ENCODE measurements at regions not wholly inside any gene's neighbourhood (a gene's known extent, or its start where the extent isn't known, plus 50 kb on each side); places are given as distances from the start of the nearest gene placed in this dataset.

DNA sequence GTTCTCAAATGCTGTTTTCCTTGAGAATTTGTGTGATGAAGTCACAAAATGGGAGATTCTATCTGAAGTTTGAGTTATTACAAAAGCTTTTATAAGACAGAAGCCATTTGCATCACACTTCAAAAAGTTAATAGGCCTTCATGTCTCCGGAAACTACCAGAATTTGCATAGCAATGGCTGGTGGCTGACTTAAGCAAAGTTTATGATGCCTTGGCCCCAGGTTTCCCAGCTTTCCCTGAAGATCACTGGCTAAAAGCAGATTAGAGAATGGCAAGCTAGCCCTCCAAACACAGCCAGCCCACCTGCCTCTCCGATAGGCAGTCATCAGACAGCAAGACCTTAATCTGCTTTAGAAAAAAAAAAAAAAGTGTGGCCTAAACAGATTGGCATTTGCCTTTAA lies 197.8 kb downstream of the HS3ST1 start:
- no peak overlapping the region for H3K4me3 ChIP-seq (ENCODE audit: low read depth, low read length)
- H3K4me1 ChIP-seq (ENCODE audit: control insufficient read depth, insufficient read depth, low read length, poor library complexity, severe bottlenecking) = no peaks in the 10 kb centered on the region
- Mint-ChIP-seq H3K27me3 (no peaks in the 10 kb centered on the region), H3K36me3 (no peaks in the 10 kb centered on the region), H3K4me1 (no peaks in the 10 kb centered on the region), H3K27ac (no peak overlapping the region), H3K4me3 (no peak overlapping the region), H3K9me3 (peaks cover 0 to 3% (median 2%) of the 10 kb centered on the region in 7 donors)
- H3K9me3 ChIP-seq (ENCODE audit: control insufficient read depth in 2 of 2, low read length in 2 of 2) = no peaks in the 10 kb centered on the region
- no peak for DNase-seq
- no peak for ATAC-seq (ENCODE audit: low read depth in 2 of 2)
- H3K36me3 ChIP-seq (ENCODE audit: control insufficient read depth, insufficient read depth, low read length) = no peaks in the 10 kb centered on the region
- no peaks in the 10 kb centered on the region for H3K27me3 ChIP-seq (ENCODE audit: control insufficient read depth, insufficient read depth, low read length)
- H3K27ac ChIP-seq (ENCODE audit: insufficient read depth, low read length, poor library complexity, severe bottlenecking) = no peak overlapping the region

GRCh38 chr4:11228530-11228929 lies 200.2 kb downstream of the HS3ST1 start:
- Mint-ChIP-seq H3K27ac (no peak overlapping the region), H3K4me1 (no peaks in the 10 kb centered on the region), H3K4me3 (no peak overlapping the region), H3K9me3 (peaks cover 0 to 2% (median 0%) of the 10 kb centered on the region in 7 donors), H3K36me3 (no peaks in the 10 kb centered on the region), H3K27me3 (no peaks in the 10 kb centered on the region)
- ATAC-seq (ENCODE audit: low read depth in 2 of 2) = no peak
- H3K27me3 ChIP-seq (ENCODE audit: control insufficient read depth, insufficient read depth, low read length) = no peaks in the 10 kb centered on the region
- H3K36me3 ChIP-seq (ENCODE audit: control insufficient read depth, insufficient read depth, low read length) = no peaks in the 10 kb centered on the region
- no peaks in the 10 kb centered on the region for H3K9me3 ChIP-seq (ENCODE audit: control insufficient read depth in 2 of 2, low read length in 2 of 2)
- H3K4me3 ChIP-seq (ENCODE audit: low read depth, low read length) = no peak overlapping the region
- H3K27ac ChIP-seq (ENCODE audit: insufficient read depth, low read length, poor library complexity, severe bottlenecking) = no peak overlapping the region
- H3K4me1 ChIP-seq (ENCODE audit: control insufficient read depth, insufficient read depth, low read length, poor library complexity, severe bottlenecking) = no peaks in the 10 kb centered on the region
- DNase-seq = no peak

DNA sequence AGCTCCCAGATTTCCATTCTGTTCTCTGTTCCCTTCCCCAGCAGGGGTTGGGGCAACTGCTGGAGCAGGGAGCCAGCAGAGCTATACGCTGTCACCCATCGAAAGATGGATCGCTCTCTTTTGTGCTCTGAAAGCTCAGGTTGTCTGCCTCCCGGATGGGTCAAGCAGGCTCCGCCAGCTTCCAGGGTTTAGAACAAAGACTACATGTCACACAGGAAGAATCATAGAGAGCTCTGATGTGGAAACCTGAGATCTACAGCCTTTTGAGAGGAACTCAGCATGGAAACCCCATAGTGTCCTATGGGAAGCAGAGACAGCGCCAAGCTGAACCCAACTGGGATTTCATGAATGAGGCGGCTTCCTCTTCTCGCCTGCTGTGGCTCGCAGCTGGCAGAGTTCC lies 205.4 kb downstream of the HS3ST1 start:
- Mint-ChIP-seq H3K9me3 (peaks cover 0 to 2% (median 0%) of the 10 kb centered on the region in 7 donors), H3K27ac (no peak overlapping the region), H3K27me3 (no peaks in the 10 kb centered on the region), H3K4me1 (no peaks in the 10 kb centered on the region), H3K36me3 (no peaks in the 10 kb centered on the region), H3K4me3 (no peak overlapping the region)
- Histone ChIP-seq H3K27me3 (ENCODE audit: control insufficient read depth, insufficient read depth, low read length) (no peaks in the 10 kb centered on the region), H3K4me3 (ENCODE audit: low read depth, low read length) (no peak overlapping the region), H3K9me3 (ENCODE audit: control insufficient read depth in 2 of 2, low read length in 2 of 2) (no peaks in the 10 kb centered on the region), H3K36me3 (ENCODE audit: control insufficient read depth, insufficient read depth, low read length) (no peaks in the 10 kb centered on the region), H3K27ac (ENCODE audit: insufficient read depth, low read length, poor library complexity, severe bottlenecking) (no peak overlapping the region), H3K4me1 (ENCODE audit: control insufficient read depth, insufficient read depth, low read length, poor library complexity, severe bottlenecking) (no peaks in the 10 kb centered on the region)
- no peak for ATAC-seq (ENCODE audit: low read depth in 2 of 2)
- DNase-seq = no peak

DNA sequence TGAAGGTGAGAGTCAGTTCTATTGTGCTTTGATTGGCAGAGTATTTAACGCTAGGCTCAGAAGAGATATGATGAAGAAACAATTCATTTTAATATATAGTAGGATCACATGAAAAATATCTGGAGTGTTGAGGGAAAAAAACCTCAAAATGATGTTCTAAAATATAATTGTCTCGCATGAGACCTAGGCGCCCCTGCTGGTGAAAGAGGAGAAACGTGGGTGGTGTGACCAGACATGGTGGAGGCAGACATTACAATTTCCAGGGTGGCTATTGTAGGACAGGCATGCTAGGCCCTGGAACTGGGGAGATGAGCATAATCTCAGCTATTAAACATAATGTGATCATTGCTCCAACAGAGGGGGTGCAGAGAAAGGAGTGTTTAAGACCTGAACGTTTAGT lies 210.0 kb downstream of the HS3ST1 start:
- Histone ChIP-seq H3K9me3 (ENCODE audit: control insufficient read depth in 2 of 2, low read length in 2 of 2) (no peaks in the 10 kb centered on the region), H3K4me1 (ENCODE audit: control insufficient read depth, insufficient read depth, low read length, poor library complexity, severe bottlenecking) (no peaks in the 10 kb centered on the region), H3K4me3 (ENCODE audit: low read depth, low read length) (no peak overlapping the region), H3K36me3 (ENCODE audit: control insufficient read depth, insufficient read depth, low read length) (no peaks in the 10 kb centered on the region), H3K27me3 (ENCODE audit: control insufficient read depth, insufficient read depth, low read length) (no peaks in the 10 kb centered on the region), H3K27ac (ENCODE audit: insufficient read depth, low read length, poor library complexity, severe bottlenecking) (no peak overlapping the region)
- no peak for DNase-seq
- no peaks in the 10 kb centered on the region for H3K27me3 Mint-ChIP-seq
- ATAC-seq (ENCODE audit: low read depth in 2 of 2) = no peak
- no peak overlapping the region for H3K27ac Mint-ChIP-seq
- no peaks in the 10 kb centered on the region for H3K36me3 Mint-ChIP-seq
- no peak overlapping the region for H3K4me3 Mint-ChIP-seq
- peaks cover 0 to 1% (median 0%) of the 10 kb centered on the region in 7 donors for H3K9me3 Mint-ChIP-seq
- H3K4me1 Mint-ChIP-seq = no peaks in the 10 kb centered on the region

DNA sequence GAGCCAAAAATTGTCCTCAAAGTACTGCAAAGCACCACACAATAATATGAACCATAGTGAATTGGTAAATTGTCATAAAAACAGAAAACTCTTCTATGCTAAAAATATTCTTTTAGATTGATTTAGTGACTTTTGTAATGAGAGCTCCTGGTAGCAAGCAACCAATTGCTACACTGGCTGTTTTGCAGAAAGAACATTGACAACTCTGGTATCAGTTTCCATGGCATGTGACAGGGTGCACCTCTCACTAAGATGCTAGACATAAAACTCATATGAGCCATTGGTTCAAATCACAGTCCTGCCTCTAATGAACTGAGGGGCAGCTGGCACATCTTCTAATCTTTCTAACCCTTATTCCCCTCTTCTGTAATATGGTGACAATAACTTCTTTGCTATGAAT lies 212.2 kb downstream of the HS3ST1 start:
- no peaks in the 10 kb centered on the region for H3K4me1 ChIP-seq (ENCODE audit: control insufficient read depth, insufficient read depth, low read length, poor library complexity, severe bottlenecking)
- DNase-seq = no peak
- H3K27me3 ChIP-seq (ENCODE audit: control insufficient read depth, insufficient read depth, low read length) = no peaks in the 10 kb centered on the region
- Mint-ChIP-seq H3K4me1 (no peaks in the 10 kb centered on the region), H3K4me3 (no peak overlapping the region), H3K27me3 (no peaks in the 10 kb centered on the region), H3K9me3 (peaks cover 0 to 3% (median 0%) of the 10 kb centered on the region in 7 donors), H3K36me3 (no peaks in the 10 kb centered on the region), H3K27ac (no peak overlapping the region)
- no peaks in the 10 kb centered on the region for H3K36me3 ChIP-seq (ENCODE audit: control insufficient read depth, insufficient read depth, low read length)
- no peak for ATAC-seq (ENCODE audit: low read depth in 2 of 2)
- no peaks in the 10 kb centered on the region for H3K9me3 ChIP-seq (ENCODE audit: control insufficient read depth in 2 of 2, low read length in 2 of 2)
- no peak overlapping the region for H3K4me3 ChIP-seq (ENCODE audit: low read depth, low read length)
- no peak overlapping the region for H3K27ac ChIP-seq (ENCODE audit: insufficient read depth, low read length, poor library complexity, severe bottlenecking)

DNA sequence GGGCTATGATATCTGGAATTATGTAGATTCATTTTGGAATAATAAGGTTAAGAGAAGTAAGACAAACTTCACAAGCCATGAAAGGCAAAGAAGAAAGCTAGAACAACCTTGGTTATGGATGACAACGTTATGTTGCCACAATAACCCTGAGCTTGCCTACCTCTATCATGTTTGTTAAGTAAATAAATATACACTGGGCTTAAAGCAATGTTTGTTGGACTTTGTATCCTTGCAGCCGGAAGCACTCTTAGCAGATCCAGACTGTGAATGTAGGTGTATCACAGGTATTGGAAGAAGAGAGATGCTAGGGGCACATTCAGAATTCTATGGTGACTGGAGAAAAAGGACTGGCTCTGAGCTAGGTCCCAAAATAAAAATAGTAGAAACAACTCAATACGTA lies 214.4 kb downstream of the HS3ST1 start:
- ATAC-seq (ENCODE audit: low read depth in 2 of 2) = no peak
- Histone ChIP-seq H3K27ac (ENCODE audit: insufficient read depth, low read length, poor library complexity, severe bottlenecking) (no peak overlapping the region), H3K27me3 (ENCODE audit: control insufficient read depth, insufficient read depth, low read length) (no peaks in the 10 kb centered on the region), H3K36me3 (ENCODE audit: control insufficient read depth, insufficient read depth, low read length) (no peaks in the 10 kb centered on the region), H3K4me1 (ENCODE audit: control insufficient read depth, insufficient read depth, low read length, poor library complexity, severe bottlenecking) (no peaks in the 10 kb centered on the region), H3K9me3 (ENCODE audit: control insufficient read depth in 2 of 2, low read length in 2 of 2) (no peaks in the 10 kb centered on the region), H3K4me3 (ENCODE audit: low read depth, low read length) (no peak overlapping the region)
- Mint-ChIP-seq H3K36me3 (no peaks in the 10 kb centered on the region), H3K4me1 (no peaks in the 10 kb centered on the region), H3K9me3 (peaks cover 0 to 5% (median 0%) of the 10 kb centered on the region in 7 donors), H3K27ac (no peak overlapping the region), H3K4me3 (no peak overlapping the region), H3K27me3 (no peaks in the 10 kb centered on the region)
- DNase-seq = no peak

DNA sequence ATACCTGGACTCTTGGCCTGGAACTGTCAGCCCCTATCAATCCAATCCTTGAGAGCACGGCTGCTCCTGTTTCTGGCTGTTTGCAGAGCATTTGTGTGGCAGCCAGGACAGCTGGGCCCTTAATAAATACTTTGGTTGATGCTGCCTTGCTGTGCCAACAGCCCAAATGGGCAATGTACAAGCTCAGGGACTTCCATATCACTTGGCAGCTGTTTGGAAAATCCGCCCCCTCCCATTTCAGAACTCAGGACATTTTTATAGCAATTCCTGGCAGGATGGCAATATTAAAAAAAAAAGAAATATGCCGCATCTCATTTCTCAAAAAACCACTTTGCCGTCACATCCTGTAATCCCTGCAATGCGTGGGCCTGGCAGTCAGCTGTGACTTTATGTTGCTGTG lies 218.9 kb downstream of the HS3ST1 start:
- peaks cover 2 to 4% of the 10 kb centered on the region in 2 experiments for H3K9me3 ChIP-seq (ENCODE audit: control insufficient read depth in 2 of 2, low read length in 2 of 2)
- no peak for DNase-seq
- ATAC-seq (ENCODE audit: low read depth in 2 of 2) = no peak
- H3K27ac ChIP-seq (ENCODE audit: insufficient read depth, low read length, poor library complexity, severe bottlenecking) = no peak overlapping the region
- Mint-ChIP-seq H3K27me3 (no peaks in the 10 kb centered on the region), H3K4me1 (no peaks in the 10 kb centered on the region), H3K27ac (no peak overlapping the region), H3K9me3 (peaks cover 0 to 14% (median 7%) of the 10 kb centered on the region in 7 donors), H3K36me3 (no peaks in the 10 kb centered on the region), H3K4me3 (no peak overlapping the region)
- H3K36me3 ChIP-seq (ENCODE audit: control insufficient read depth, insufficient read depth, low read length) = no peaks in the 10 kb centered on the region
- no peaks in the 10 kb centered on the region for H3K4me1 ChIP-seq (ENCODE audit: control insufficient read depth, insufficient read depth, low read length, poor library complexity, severe bottlenecking)
- H3K27me3 ChIP-seq (ENCODE audit: control insufficient read depth, insufficient read depth, low read length) = no peaks in the 10 kb centered on the region
- H3K4me3 ChIP-seq (ENCODE audit: low read depth, low read length) = no peak overlapping the region

GRCh38 chr4:11201256-11201655 lies 227.4 kb downstream of the HS3ST1 start:
- Histone ChIP-seq H3K27ac (ENCODE audit: insufficient read depth, low read length, poor library complexity, severe bottlenecking) (no peak overlapping the region), H3K4me3 (ENCODE audit: low read depth, low read length) (no peak overlapping the region), H3K27me3 (ENCODE audit: control insufficient read depth, insufficient read depth, low read length) (no peaks in the 10 kb centered on the region), H3K9me3 (ENCODE audit: control insufficient read depth in 2 of 2, low read length in 2 of 2) (no peaks in the 10 kb centered on the region), H3K4me1 (ENCODE audit: control insufficient read depth, insufficient read depth, low read length, poor library complexity, severe bottlenecking) (no peaks in the 10 kb centered on the region), H3K36me3 (ENCODE audit: control insufficient read depth, insufficient read depth, low read length) (no peaks in the 10 kb centered on the region)
- no peaks in the 10 kb centered on the region for H3K27me3 Mint-ChIP-seq
- no peak overlapping the region for H3K27ac Mint-ChIP-seq
- H3K4me1 Mint-ChIP-seq = no peaks in the 10 kb centered on the region
- no peak for ATAC-seq (ENCODE audit: low read depth in 2 of 2)
- no peak overlapping the region for H3K4me3 Mint-ChIP-seq
- peaks cover 0 to 4% (median 0%) of the 10 kb centered on the region in 7 donors for H3K9me3 Mint-ChIP-seq
- DNase-seq = no peak
- no peaks in the 10 kb centered on the region for H3K36me3 Mint-ChIP-seq
